DOHH2 (cell line): ENCODE measurements at regions not wholly inside any gene's neighbourhood (a gene's known extent, or its start where the extent isn't known, plus 50 kb on each side); places are given as distances from the start of the nearest gene placed in this dataset.

ENCODE experiments used
- EZH2phosphoT487 ChIP-seq: fragments of 200-600 bp; sonication (generic); IDR thresholded peaks from 2 replicates; pipeline ENCODE4 v1.6.1; 2017; ENCODE audit warnings: borderline replicate concordance, mild to moderate bottlenecking, antibody characterized with exemption, low read length, moderate library complexity, mixed read lengths
- TF ChIP-seq, protein P1 (sequence below): fragments of 200-600 bp; sonication (generic); IDR thresholded peaks from one replicate; pipeline ENCODE4 v1.5.1; 2014; ENCODE audit warnings: antibody characterized with exemption, mild to moderate bottlenecking, low read depth, low read length; ENCODE audit not compliant: poor library complexity, severe bottlenecking

DNA sequence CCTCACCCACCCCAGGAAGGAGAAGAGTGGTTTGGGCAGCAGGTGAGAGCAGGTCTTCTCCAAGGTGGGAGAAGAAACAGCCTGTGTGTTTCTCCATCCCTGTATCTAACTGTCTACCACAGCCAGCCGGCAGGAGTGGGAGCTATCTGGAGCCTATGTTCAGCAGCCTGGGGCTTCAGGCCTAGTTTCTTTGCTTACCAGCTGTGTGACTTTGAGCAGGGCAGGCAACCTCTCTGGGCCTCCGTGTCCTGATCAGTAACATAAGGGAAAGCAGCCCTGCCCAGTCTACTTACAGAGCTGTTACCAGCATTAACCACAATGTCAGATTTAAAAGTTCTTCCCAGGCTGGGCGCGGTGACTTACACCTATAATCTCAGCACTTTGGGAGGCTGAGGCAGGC lies 450.7 kb upstream of the ZMIZ1 start:
- TF ChIP-seq, protein P1, sequence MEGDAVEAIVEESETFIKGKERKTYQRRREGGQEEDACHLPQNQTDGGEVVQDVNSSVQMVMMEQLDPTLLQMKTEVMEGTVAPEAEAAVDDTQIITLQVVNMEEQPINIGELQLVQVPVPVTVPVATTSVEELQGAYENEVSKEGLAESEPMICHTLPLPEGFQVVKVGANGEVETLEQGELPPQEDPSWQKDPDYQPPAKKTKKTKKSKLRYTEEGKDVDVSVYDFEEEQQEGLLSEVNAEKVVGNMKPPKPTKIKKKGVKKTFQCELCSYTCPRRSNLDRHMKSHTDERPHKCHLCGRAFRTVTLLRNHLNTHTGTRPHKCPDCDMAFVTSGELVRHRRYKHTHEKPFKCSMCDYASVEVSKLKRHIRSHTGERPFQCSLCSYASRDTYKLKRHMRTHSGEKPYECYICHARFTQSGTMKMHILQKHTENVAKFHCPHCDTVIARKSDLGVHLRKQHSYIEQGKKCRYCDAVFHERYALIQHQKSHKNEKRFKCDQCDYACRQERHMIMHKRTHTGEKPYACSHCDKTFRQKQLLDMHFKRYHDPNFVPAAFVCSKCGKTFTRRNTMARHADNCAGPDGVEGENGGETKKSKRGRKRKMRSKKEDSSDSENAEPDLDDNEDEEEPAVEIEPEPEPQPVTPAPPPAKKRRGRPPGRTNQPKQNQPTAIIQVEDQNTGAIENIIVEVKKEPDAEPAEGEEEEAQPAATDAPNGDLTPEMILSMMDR, result no peak
- TF ChIP-seq EZH2phosphoT487, result no peak
